ENCODE measurements at regions not wholly inside any gene's neighbourhood (a gene's known extent, or its start where the extent isn't known, plus 50 kb on each side); places are given as distances from the start of the nearest gene placed in this dataset.

GRCh38 chr6:159444056-159444760 is 248.8 kb downstream of the SOD2 start:
- Histone ChIP-seq H2AFZ (ENCODE audit: insufficient read depth, low read depth, low read length, poor library complexity, severe bottlenecking) (no peak overlapping the region), H3K36me3 (replicated peaks in 1 of 2; ENCODE audit: control extremely low read depth in 1 of 2, control insufficient read depth in 1 of 2, extremely low read depth in 1 of 2, insufficient read depth in 2 of 2, low read length in 1 of 2) (no peaks in the 10 kb centered on the region), H3K4me1 (ENCODE audit: control insufficient read depth in 2 of 2, insufficient read depth in 2 of 2, low read length in 2 of 2) (no peaks in the 10 kb centered on the region), H4K20me1 (ENCODE audit: control insufficient read depth, insufficient read depth, low read length, poor library complexity, severe bottlenecking) (no peaks in the 10 kb centered on the region), H3K9me3 (ENCODE audit: control extremely low read depth in 1 of 3, control insufficient read depth in 2 of 3, insufficient read depth in 1 of 3, low read length in 2 of 3) (peaks cover 0 to 3% (median 0%) of the 10 kb centered on the region in 3 donors), H3K4me2 (replicated peaks; ENCODE audit: low read depth, low read length, poor library complexity, severe bottlenecking) (no peak overlapping the region), H3K9ac (ENCODE audit: low read length) (no peak overlapping the region), H3K27ac (ENCODE audit: low read length in 2 of 2) (no peak overlapping the region), H3K27me3 (replicated peaks in 1 of 4; ENCODE audit: control extremely low read depth in 1 of 4, control insufficient read depth in 3 of 4, insufficient read depth in 4 of 4, low read length in 3 of 4) (no peaks in the 10 kb centered on the region), H3K4me3 (ENCODE audit: control extremely low read depth in 1 of 5, extremely low read depth in 1 of 5, insufficient read depth in 1 of 5, low read depth in 2 of 5, low read length in 4 of 5) (no peak overlapping the region), H3K79me2 (ENCODE audit: control insufficient read depth, insufficient read depth, low read length) (no peaks in the 10 kb centered on the region)
- ChIA-PET POLR2A (no interaction called here), CTCF (no interaction called here)
- Mint-ChIP-seq H3K27ac (no peak overlapping the region), H3K27me3 (peaks cover 32% of the 10 kb centered on the region), H3K9me3 (ENCODE audit: insufficient read depth) (no peaks in the 10 kb centered on the region), H3K4me3 (no peak overlapping the region), H3K4me1 (no peaks in the 10 kb centered on the region)
- intact Hi-C loops (cut with micrococcal nuclease): no loop called here
- DNase-seq (no peak), ATAC-seq (ENCODE audit: low read depth) (no peak)
- WGBS (ENCODE audit: insufficient coverage): 90% methylated on average over 6 of the region's 8 CpGs
- TF ChIP-seq EZH2 (IDR thresholded peaks at IDR 0.05; ENCODE audit: borderline replicate concordance, insufficient read depth, low read depth, low read length, poor library complexity, severe bottlenecking): no peak
- TF ChIP-seq CTCF (IDR thresholded peaks at IDR 0.05): no peak

GRCh38 chr6:159443417-159443920 is 249.6 kb downstream of the SOD2 start:
- Histone ChIP-seq H3K9me3 (ENCODE audit: control extremely low read depth in 1 of 3, control insufficient read depth in 2 of 3, insufficient read depth in 1 of 3, low read length in 2 of 3) (peaks cover 0 to 3% (median 0%) of the 10 kb centered on the region in 3 donors), H3K4me2 (replicated peaks; ENCODE audit: low read depth, low read length, poor library complexity, severe bottlenecking) (no peak overlapping the region), H4K20me1 (ENCODE audit: control insufficient read depth, insufficient read depth, low read length, poor library complexity, severe bottlenecking) (no peaks in the 10 kb centered on the region), H3K9ac (ENCODE audit: low read length) (no peak overlapping the region), H3K4me3 (ENCODE audit: control extremely low read depth in 1 of 5, extremely low read depth in 1 of 5, insufficient read depth in 1 of 5, low read depth in 2 of 5, low read length in 4 of 5) (no peak overlapping the region), H3K79me2 (ENCODE audit: control insufficient read depth, insufficient read depth, low read length) (no peaks in the 10 kb centered on the region), H3K4me1 (ENCODE audit: control insufficient read depth in 2 of 2, insufficient read depth in 2 of 2, low read length in 2 of 2) (no peaks in the 10 kb centered on the region), H3K27me3 (replicated peaks in 1 of 4; ENCODE audit: control extremely low read depth in 1 of 4, control insufficient read depth in 3 of 4, insufficient read depth in 4 of 4, low read length in 3 of 4) (no peaks in the 10 kb centered on the region), H3K36me3 (replicated peaks in 1 of 2; ENCODE audit: control extremely low read depth in 1 of 2, control insufficient read depth in 1 of 2, extremely low read depth in 1 of 2, insufficient read depth in 2 of 2, low read length in 1 of 2) (no peaks in the 10 kb centered on the region), H2AFZ (ENCODE audit: insufficient read depth, low read depth, low read length, poor library complexity, severe bottlenecking) (no peak overlapping the region), H3K27ac (ENCODE audit: low read length in 2 of 2) (no peak overlapping the region)
- ChIA-PET POLR2A (no interaction called here), CTCF (no interaction called here)
- DNase-seq (no peak), ATAC-seq (ENCODE audit: low read depth) (no peak)
- intact Hi-C loops (cut with micrococcal nuclease): no loop called here
- H3K9me3 Mint-ChIP-seq (ENCODE audit: insufficient read depth): no peaks in the 10 kb centered on the region
- H3K27me3 Mint-ChIP-seq: peaks cover 34% of the 10 kb centered on the region
- no peak overlapping the region for H3K4me3 Mint-ChIP-seq
- no peak for TF ChIP-seq EZH2 (IDR thresholded peaks at IDR 0.05; ENCODE audit: borderline replicate concordance, insufficient read depth, low read depth, low read length, poor library complexity, severe bottlenecking)
- TF ChIP-seq CTCF (IDR thresholded peaks at IDR 0.05): no peak
- no peak overlapping the region for H3K27ac Mint-ChIP-seq
- 20% methylated on average over 1 of the region's 8 CpGs for WGBS (ENCODE audit: insufficient coverage)
- H3K4me1 Mint-ChIP-seq: no peaks in the 10 kb centered on the region

Data from B cell (primary cell).